HEK293 (cell line): ENCODE measurements at regions not wholly inside any gene's neighbourhood (a gene's known extent, or its start where the extent isn't known, plus 50 kb on each side); places are given as distances from the start of the nearest gene placed in this dataset.

ENCODE experiments used
- CTCF ChIA-PET: fragments of 350-600 bp; formaldehyde crosslinking; extraction: SDS; loops from one replicate; lab custom pipeline; 2021; ENCODE audit warnings: antibody characterized with exemption; lab: Yijun Ruan, JAX
- POLR2A ChIA-PET: fragments of 300-600 bp; formaldehyde crosslinking; extraction: SDS; loops from one replicate; lab custom pipeline; 2020; ENCODE audit warnings: antibody characterized with exemption, inconsistent platforms; lab: Yijun Ruan, JAX
- H3K27ac ChIP-seq: fragments of 200-500 bp; sonication (Bioruptor generic); 2 replicates; pipeline ENCODE4 v1.5.1; 2014; ENCODE audit warnings: low read depth, low read length, control low read depth, inconsistent platforms; ENCODE audit errors: extremely low read depth
- H3K36me3 ChIP-seq, 2 experiments: fragments of 200-500 bp in 1 of 2; sonication (Bioruptor generic) in 1 of 2; 1 replicate in 1 of 2; 2 replicates in 1 of 2; pipeline ENCODE4 v1.5.1; 2014 to 2017; ENCODE audit warnings: inconsistent platforms in 2 of 2, low read length in 2 of 2; ENCODE audit not compliant: control insufficient read depth in 2 of 2, insufficient read depth in 1 of 2
- H3K4me1 ChIP-seq: fragments of 200-500 bp; sonication (Bioruptor generic); 2 replicates; pipeline ENCODE4 v1.5.1; 2014; ENCODE audit warnings: mild to moderate bottlenecking, low read length, inconsistent platforms; ENCODE audit not compliant: control insufficient read depth, insufficient read depth
- H3K4me3 ChIP-seq: 2 replicates; pipeline ENCODE4 v1.5.1; 2011; ENCODE audit warnings: low read depth, mild to moderate bottlenecking, control low read depth, low read length, moderate library complexity
- H3K9me3 ChIP-seq: fragments of 200-500 bp; sonication (Bioruptor generic); 2 replicates; pipeline ENCODE4 v1.5.1; 2014; ENCODE audit warnings: low read depth, low read length, inconsistent platforms; ENCODE audit not compliant: control insufficient read depth, insufficient read depth
- EGR2 ChIP-seq: fragments of 450-650 bp; formaldehyde crosslinking; IDR thresholded peaks from 2 replicates; pipeline ENCODE4 v1.5.1; 2016; ENCODE audit warnings: low read depth, missing biosample characterization, missing genetic modification characterization
- GFI1B ChIP-seq: fragments of 450-650 bp; formaldehyde crosslinking; IDR thresholded peaks from 2 replicates; pipeline ENCODE4 v1.5.1; 2016; ENCODE audit warnings: missing biosample characterization, missing genetic modification characterization
- HOXA7 ChIP-seq: sonication (generic); formaldehyde crosslinking; IDR thresholded peaks from 2 replicates; pipeline ENCODE4 v1.8.1; 2022; ENCODE audit warnings: missing genetic modification reagents, borderline replicate concordance
- HOXC10 ChIP-seq: sonication (generic); formaldehyde crosslinking; IDR thresholded peaks from 2 replicates; pipeline ENCODE4 v1.8.1; 2023; ENCODE audit warnings: mild to moderate bottlenecking, missing genetic modification reagents
- MYNN ChIP-seq: fragments of 450-650 bp; formaldehyde crosslinking; IDR thresholded peaks from 2 replicates; pipeline ENCODE4 v1.5.1; 2016; ENCODE audit warnings: missing biosample characterization, missing genetic modification characterization, borderline replicate concordance
- RBAK ChIP-seq: fragments of 450-650 bp; formaldehyde crosslinking; IDR thresholded peaks from 2 replicates; pipeline ENCODE4 v1.5.1; 2016; ENCODE audit warnings: missing biosample characterization, missing genetic modification characterization
- REPIN1 ChIP-seq: fragments of 450-650 bp; formaldehyde crosslinking; IDR thresholded peaks from 2 replicates; pipeline ENCODE4 v1.5.1; 2017; ENCODE audit warnings: missing biosample characterization, missing genetic modification characterization, low read depth
- TRIM28 ChIP-seq: IDR thresholded peaks from 2 replicates; pipeline ENCODE4 v1.6.1; 2011; ENCODE audit warnings: low read length, control low read depth, borderline replicate concordance
- ZBTB7A ChIP-seq: fragments of 450-650 bp; formaldehyde crosslinking; IDR thresholded peaks from 2 replicates; pipeline ENCODE4 v1.5.1; 2016; ENCODE audit warnings: low read depth, missing biosample characterization, missing genetic modification characterization
- ZFP37 ChIP-seq: fragments of 450-650 bp; formaldehyde crosslinking; IDR thresholded peaks from 2 replicates; pipeline ENCODE4 v1.5.1; 2016; ENCODE audit warnings: missing biosample characterization, missing genetic modification characterization
- ZFP41 ChIP-seq: fragments of 450-650 bp; formaldehyde crosslinking; IDR thresholded peaks from 2 replicates; pipeline ENCODE4 v1.5.1; 2016; ENCODE audit warnings: missing biosample characterization, missing genetic modification characterization, borderline replicate concordance
- ZNF121 ChIP-seq: fragments of 450-650 bp; formaldehyde crosslinking; IDR thresholded peaks from 2 replicates; pipeline ENCODE4 v1.5.1; 2016; ENCODE audit warnings: missing biosample characterization, missing genetic modification characterization
- ZNF140 ChIP-seq: fragments of 450-650 bp; formaldehyde crosslinking; IDR thresholded peaks from 2 replicates; pipeline ENCODE4 v1.5.1; 2016; ENCODE audit warnings: missing biosample characterization, missing genetic modification characterization
- ZNF335 ChIP-seq: fragments of 450-650 bp; formaldehyde crosslinking; conservative IDR thresholded peaks from 2 replicates; pipeline ENCODE4 v1.5.1; 2016; ENCODE audit warnings: missing biosample characterization, missing genetic modification characterization
- ZNF548 ChIP-seq: fragments of 450-650 bp; formaldehyde crosslinking; IDR thresholded peaks from 2 replicates; pipeline ENCODE4 v1.5.1; 2016; ENCODE audit warnings: missing biosample characterization, missing genetic modification characterization
- ZNF626 ChIP-seq: fragments of 450-650 bp; sonication (Bioruptor Pico); formaldehyde crosslinking; IDR thresholded peaks from 2 replicates; pipeline ENCODE4 v1.5.1; 2018; ENCODE audit warnings: missing biosample characterization, missing genetic modification characterization, inconsistent platforms
- ZNF777 ChIP-seq: fragments of 450-650 bp; formaldehyde crosslinking; IDR thresholded peaks from 2 replicates; pipeline ENCODE4 v1.5.1; 2017; ENCODE audit warnings: missing biosample characterization, missing genetic modification characterization, borderline replicate concordance
- ZSCAN16 ChIP-seq: fragments of 450-650 bp; formaldehyde crosslinking; IDR thresholded peaks from 2 replicates; pipeline ENCODE4 v1.5.1; 2016; ENCODE audit warnings: missing biosample characterization, missing genetic modification characterization
- TF ChIP-seq, protein P1 (sequence below): fragments of 450-650 bp; IDR thresholded peaks from 2 replicates; pipeline ENCODE4 v1.5.1; 2018; ENCODE audit warnings: missing biosample characterization, mild to moderate bottlenecking, missing genetic modification characterization
- TF ChIP-seq, protein P2 (sequence below): fragments of 450-650 bp; formaldehyde crosslinking; IDR thresholded peaks from 2 replicates; pipeline ENCODE4 v1.5.1; 2017; ENCODE audit warnings: missing biosample characterization, missing genetic modification characterization
- TF ChIP-seq, protein P3 (sequence below): fragments of 450-650 bp; formaldehyde crosslinking; IDR thresholded peaks from 2 replicates; pipeline ENCODE4; 2016; ENCODE audit warnings: missing biosample characterization, missing genetic modification characterization
- TF ChIP-seq, protein P4 (sequence below): fragments of 450-650 bp; formaldehyde crosslinking; IDR thresholded peaks from 2 replicates; pipeline ENCODE4 v1.5.1; 2016; ENCODE audit warnings: missing biosample characterization, missing genetic modification characterization
- TF ChIP-seq, protein P5 (sequence below): fragments of 450-650 bp; formaldehyde crosslinking; IDR thresholded peaks from 2 replicates; pipeline ENCODE4 v1.5.1; 2016; ENCODE audit warnings: missing biosample characterization, missing genetic modification characterization
- TF ChIP-seq, protein P6 (sequence below): fragments of 450-650 bp; formaldehyde crosslinking; IDR thresholded peaks from 2 replicates; pipeline ENCODE4 v1.5.1; 2016; ENCODE audit warnings: missing biosample characterization, missing genetic modification characterization
- TF ChIP-seq, protein P7 (sequence below): fragments of 450-650 bp; formaldehyde crosslinking; IDR thresholded peaks from 2 replicates; pipeline ENCODE4 v1.5.1; 2016; ENCODE audit warnings: missing biosample characterization, missing genetic modification characterization

DNA sequence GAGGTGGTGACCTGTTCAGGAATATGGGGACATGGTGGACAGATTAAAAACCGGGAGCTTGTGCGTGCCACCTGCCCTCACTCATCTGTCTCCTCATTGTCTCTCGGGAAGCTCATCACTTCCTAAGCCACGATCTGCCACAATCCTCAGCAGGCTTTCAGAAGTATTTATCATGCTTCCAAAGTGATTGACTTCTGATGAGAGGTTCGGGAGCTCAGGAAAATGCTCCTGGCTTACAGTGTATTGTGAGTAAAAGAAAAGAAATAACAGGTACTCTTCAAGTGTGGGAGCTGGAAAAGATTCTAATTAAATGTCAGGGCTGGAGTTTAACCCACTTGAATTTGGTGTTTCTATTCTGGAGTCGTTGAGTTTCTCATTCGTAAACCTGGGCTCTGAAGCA is 91.9 kb upstream of the DRD2 start:
- POLR2A ChIA-PET: no interaction called here
- no peak overlapping the region for H3K4me3 ChIP-seq

DNA sequence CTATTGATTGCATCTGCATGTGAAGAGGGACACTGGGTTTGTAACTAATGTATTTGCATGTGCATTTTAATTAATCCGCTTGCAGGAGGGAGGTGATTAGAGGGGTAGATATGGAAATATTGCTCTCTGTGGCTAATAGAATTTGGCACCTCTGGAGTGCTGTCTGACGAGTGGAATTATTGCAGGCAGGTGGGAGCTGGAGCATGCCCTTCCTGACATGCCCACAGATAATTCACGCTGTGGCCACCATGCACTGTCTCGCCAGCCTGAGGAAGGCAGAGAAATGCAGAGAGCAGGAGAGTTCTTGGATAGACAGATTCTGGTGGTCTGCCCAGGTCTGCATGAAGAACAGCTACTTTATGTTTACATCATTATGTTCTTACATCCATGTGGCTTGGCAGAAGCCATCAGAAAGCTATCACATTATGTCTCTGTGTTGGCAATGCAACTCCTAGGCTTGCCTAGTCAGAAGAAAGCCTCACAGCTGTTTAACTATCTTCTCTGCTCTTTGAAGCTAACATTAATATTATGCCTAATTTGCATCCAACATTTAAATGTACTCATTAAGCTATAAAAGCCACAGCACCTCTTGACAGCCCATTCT is 89.4 kb upstream of the DRD2 start:
- CTCF ChIA-PET: interaction anchor here (0.6 to 1.1 kb wide), 2 partner anchors 14 to 242 kb away, joined by 3 to 5 read pairs; no protein-coding TSS in a partner anchor
- Histone ChIP-seq H3K27ac (no peak overlapping the region), H3K4me3 (no peak overlapping the region), H3K9me3 (no peaks in the 10 kb centered on the region), H3K36me3 (no peaks in the 10 kb centered on the region), H3K4me1 (no peaks in the 10 kb centered on the region)
- POLR2A ChIA-PET: no interaction called here
- no peak for TF ChIP-seq ZNF626 (tag by site-specific recombination)
- TF ChIP-seq MYNN (tag by site-specific recombination): no peak
- no peak for TF ChIP-seq TRIM28
- TF ChIP-seq RBAK: no peak
- no peak for TF ChIP-seq ZFP41
- TF ChIP-seq, protein P1, sequence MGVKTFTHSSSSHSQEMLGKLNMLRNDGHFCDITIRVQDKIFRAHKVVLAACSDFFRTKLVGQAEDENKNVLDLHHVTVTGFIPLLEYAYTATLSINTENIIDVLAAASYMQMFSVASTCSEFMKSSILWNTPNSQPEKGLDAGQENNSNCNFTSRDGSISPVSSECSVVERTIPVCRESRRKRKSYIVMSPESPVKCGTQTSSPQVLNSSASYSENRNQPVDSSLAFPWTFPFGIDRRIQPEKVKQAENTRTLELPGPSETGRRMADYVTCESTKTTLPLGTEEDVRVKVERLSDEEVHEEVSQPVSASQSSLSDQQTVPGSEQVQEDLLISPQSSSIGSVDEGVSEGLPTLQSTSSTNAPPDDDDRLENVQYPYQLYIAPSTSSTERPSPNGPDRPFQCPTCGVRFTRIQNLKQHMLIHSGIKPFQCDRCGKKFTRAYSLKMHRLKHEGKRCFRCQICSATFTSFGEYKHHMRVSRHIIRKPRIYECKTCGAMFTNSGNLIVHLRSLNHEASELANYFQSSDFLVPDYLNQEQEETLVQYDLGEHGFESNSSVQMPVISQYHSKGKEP (tag by site-specific recombination): no peak
- no peak for TF ChIP-seq REPIN1

More for the DNA sequence above, 91.9 kb upstream of the DRD2 start:
- no peak overlapping the region for H3K27ac ChIP-seq
- no peaks in the 10 kb centered on the region for H3K36me3 ChIP-seq
- H3K4me1 ChIP-seq: no peaks in the 10 kb centered on the region
- CTCF ChIA-PET: interaction anchor here (0.7 to 1.6 kb wide), 3 partner anchors 14 to 72 kb away, joined by 4 to 7 read pairs (median 4); no protein-coding TSS in a partner anchor
- H3K9me3 ChIP-seq: no peaks in the 10 kb centered on the region
- TF ChIP-seq HOXC10 (CRISPR knock-in tag) (no peak), ZNF121 (tag by site-specific recombination) (no peak), ZBTB7A (tag by site-specific recombination) (no peak), EGR2 (tag by site-specific recombination) (no peak), GFI1B (tag by site-specific recombination) (no peak), ZFP37 (tag by site-specific recombination) (no peak), ZNF335 (tag by site-specific recombination) (no peak), ZNF548 (tag by site-specific recombination) (no peak), ZNF777 (tag by site-specific recombination) (no peak), RBAK (no peak), HOXA7 (CRISPR knock-in tag) (no peak), ZSCAN16 (tag by site-specific recombination) (no peak), TRIM28 (no peak), ZNF140 (tag by site-specific recombination) (no peak)
- TF ChIP-seq, protein P2, sequence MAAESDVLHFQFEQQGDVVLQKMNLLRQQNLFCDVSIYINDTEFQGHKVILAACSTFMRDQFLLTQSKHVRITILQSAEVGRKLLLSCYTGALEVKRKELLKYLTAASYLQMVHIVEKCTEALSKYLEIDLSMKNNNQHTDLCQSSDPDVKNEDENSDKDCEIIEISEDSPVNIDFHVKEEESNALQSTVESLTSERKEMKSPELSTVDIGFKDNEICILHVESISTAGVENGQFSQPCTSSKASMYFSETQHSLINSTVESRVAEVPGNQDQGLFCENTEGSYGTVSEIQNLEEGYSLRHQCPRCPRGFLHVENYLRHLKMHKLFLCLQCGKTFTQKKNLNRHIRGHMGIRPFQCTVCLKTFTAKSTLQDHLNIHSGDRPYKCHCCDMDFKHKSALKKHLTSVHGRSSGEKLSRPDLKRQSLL: no peak
- TF ChIP-seq, protein P3, sequence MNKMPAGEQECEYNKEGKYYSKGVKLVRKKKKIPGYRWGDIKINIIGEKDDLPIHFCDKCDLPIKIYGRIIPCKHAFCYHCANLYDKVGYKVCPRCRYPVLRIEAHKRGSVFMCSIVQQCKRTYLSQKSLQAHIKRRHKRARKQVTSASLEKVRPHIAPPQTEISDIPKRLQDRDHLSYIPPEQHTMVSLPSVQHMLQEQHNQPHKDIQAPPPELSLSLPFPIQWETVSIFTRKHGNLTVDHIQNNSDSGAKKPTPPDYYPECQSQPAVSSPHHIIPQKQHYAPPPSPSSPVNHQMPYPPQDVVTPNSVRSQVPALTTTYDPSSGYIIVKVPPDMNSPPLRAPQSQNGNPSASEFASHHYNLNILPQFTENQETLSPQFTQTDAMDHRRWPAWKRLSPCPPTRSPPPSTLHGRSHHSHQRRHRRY (tag by site-specific recombination): no peak
- TF ChIP-seq, protein P4, sequence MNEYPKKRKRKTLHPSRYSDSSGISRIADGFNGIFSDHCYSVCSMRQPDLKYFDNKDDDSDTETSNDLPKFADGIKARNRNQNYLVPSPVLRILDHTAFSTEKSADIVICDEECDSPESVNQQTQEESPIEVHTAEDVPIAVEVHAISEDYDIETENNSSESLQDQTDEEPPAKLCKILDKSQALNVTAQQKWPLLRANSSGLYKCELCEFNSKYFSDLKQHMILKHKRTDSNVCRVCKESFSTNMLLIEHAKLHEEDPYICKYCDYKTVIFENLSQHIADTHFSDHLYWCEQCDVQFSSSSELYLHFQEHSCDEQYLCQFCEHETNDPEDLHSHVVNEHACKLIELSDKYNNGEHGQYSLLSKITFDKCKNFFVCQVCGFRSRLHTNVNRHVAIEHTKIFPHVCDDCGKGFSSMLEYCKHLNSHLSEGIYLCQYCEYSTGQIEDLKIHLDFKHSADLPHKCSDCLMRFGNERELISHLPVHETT: no peak
- TF ChIP-seq, protein P5, sequence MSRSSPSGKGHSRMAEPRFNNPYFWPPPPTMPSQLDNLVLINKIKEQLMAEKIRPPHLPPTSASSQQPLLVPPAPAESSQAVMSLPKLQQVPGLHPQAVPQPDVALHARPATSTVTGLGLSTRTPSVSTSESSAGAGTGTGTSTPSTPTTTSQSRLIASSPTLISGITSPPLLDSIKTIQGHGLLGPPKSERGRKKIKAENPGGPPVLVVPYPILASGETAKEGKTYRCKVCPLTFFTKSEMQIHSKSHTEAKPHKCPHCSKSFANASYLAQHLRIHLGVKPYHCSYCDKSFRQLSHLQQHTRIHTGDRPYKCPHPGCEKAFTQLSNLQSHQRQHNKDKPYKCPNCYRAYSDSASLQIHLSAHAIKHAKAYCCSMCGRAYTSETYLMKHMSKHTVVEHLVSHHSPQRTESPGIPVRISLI (tag by site-specific recombination): no peak
- TF ChIP-seq, protein P6, sequence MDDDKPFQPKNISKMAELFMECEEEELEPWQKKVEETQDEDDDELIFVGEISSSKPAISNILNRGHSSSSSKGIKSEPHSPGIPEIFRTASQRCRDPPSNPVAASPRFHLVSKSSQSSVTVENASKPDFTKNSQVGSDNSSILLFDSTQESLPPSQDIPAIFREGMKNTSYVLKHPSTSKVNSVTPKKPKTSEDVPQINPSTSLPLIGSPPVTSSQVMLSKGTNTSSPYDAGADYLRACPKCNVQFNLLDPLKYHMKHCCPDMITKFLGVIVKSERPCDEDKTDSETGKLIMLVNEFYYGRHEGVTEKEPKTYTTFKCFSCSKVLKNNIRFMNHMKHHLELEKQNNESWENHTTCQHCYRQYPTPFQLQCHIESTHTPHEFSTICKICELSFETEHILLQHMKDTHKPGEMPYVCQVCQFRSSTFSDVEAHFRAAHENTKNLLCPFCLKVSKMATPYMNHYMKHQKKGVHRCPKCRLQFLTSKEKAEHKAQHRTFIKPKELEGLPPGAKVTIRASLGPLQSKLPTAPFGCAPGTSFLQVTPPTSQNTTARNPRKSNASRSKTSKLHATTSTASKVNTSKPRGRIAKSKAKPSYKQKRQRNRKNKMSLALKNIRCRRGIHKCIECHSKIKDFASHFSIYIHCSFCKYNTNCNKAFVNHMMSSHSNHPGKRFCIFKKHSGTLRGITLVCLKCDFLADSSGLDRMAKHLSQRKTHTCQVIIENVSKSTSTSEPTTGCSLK (tag by site-specific recombination): no peak
- TF ChIP-seq, protein P7, sequence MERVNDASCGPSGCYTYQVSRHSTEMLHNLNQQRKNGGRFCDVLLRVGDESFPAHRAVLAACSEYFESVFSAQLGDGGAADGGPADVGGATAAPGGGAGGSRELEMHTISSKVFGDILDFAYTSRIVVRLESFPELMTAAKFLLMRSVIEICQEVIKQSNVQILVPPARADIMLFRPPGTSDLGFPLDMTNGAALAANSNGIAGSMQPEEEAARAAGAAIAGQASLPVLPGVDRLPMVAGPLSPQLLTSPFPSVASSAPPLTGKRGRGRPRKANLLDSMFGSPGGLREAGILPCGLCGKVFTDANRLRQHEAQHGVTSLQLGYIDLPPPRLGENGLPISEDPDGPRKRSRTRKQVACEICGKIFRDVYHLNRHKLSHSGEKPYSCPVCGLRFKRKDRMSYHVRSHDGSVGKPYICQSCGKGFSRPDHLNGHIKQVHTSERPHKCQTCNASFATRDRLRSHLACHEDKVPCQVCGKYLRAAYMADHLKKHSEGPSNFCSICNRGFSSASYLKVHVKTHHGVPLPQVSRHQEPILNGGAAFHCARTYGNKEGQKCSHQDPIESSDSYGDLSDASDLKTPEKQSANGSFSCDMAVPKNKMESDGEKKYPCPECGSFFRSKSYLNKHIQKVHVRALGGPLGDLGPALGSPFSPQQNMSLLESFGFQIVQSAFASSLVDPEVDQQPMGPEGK (tag by site-specific recombination): no peak
